Testis (tissue), 2 donors: ENCODE measurements at regions not wholly inside any gene's neighbourhood (a gene's known extent, or its start where the extent isn't known, plus 50 kb on each side); places are given as distances from the start of the nearest gene placed in this dataset.

Source experiments
- CTCF ChIP-seq, 3 experiments: fragments of 450-650 bp in 2 of 3; fragments of 200-600 bp in 1 of 3; sonication (generic) in 1 of 3; IDR thresholded peaks; one replicate each; pipeline ENCODE4 v1.5.1; 2016 to 2019; ENCODE audit warnings: antibody characterized with exemption in 3 of 3, mild to moderate bottlenecking in 2 of 3, moderate library complexity in 1 of 3
- POLR2A ChIP-seq: fragments of 450-650 bp; IDR thresholded peaks from one replicate; pipeline ENCODE4 v1.6.1; 2017; ENCODE audit warnings: antibody characterized with exemption, mild to moderate bottlenecking, moderate library complexity

- no peak for TF ChIP-seq CTCF (IDR thresholded peaks at IDR 0.05)
- TF ChIP-seq POLR2A: no peak
Measured at GRCh38 chr18:47627030-47627429, 303.4 kb downstream of the SMAD2 start.
